Common myeloid progenitor, CD34-positive (primary cell): ENCODE measurements at regions not wholly inside any gene's neighbourhood (a gene's known extent, or its start where the extent isn't known, plus 50 kb on each side); places are given as distances from the start of the nearest gene placed in this dataset.
A peak's percentile ranks its signal among the peaks of the same experiment; 100 is the strongest.

Source experiments
- CTCF ChIA-PET: fragments of 350-600 bp; sonication (Branson Sonifier 250); formaldehyde crosslinking; loops from one replicate; lab custom pipeline; 2021; ENCODE audit warnings: antibody characterized with exemption; lab: Charles Lee
- POLR2A ChIA-PET: fragments of 350-600 bp; sonication (Branson Sonifier 250); formaldehyde crosslinking; loops from one replicate; lab custom pipeline; 2021; ENCODE audit warnings: antibody characterized with exemption; lab: Charles Lee
- DNase-seq, 3 donors: peaks; one replicate each; pipeline versions ENCODE4 v3.0.0 to v3.0.0-alpha.2; 2013
- H3K27ac ChIP-seq, 2 experiments: 1 replicate in 1 of 2; 2 replicates in 1 of 2; pipeline ENCODE4 v1.7.0; 2013; ENCODE audit warnings: inconsistent platforms in 2 of 2, low read length in 2 of 2, mild to moderate bottlenecking in 2 of 2, low read depth in 1 of 2, moderate library complexity in 1 of 2; ENCODE audit not compliant: severe bottlenecking in 2 of 2, insufficient read depth in 1 of 2, poor library complexity in 1 of 2
- H3K27me3 ChIP-seq, 5 experiments: replicated peaks in 2 of 5; 1 replicate in 3 of 5; 2 replicates in 2 of 5; pipeline versions ENCODE4 v1.6.1 to v1.7.0; 2013; ENCODE audit warnings: low read length in 4 of 5, mild to moderate bottlenecking in 2 of 5, moderate library complexity in 2 of 5, inconsistent platforms in 1 of 5; ENCODE audit not compliant: insufficient read depth in 5 of 5, control insufficient read depth in 4 of 5
- H3K36me3 ChIP-seq, 4 experiments: 1 replicate in 2 of 4; 2 replicates in 2 of 4; pipeline versions ENCODE4 v1.6.1 to v1.7.0; 2013; ENCODE audit warnings: low read length in 3 of 4, control low read depth in 1 of 4, mild to moderate bottlenecking in 1 of 4; ENCODE audit not compliant: control insufficient read depth in 4 of 4, insufficient read depth in 4 of 4
- H3K4me1 ChIP-seq, 4 experiments: 1 replicate in 3 of 4; 2 replicates in 1 of 4; pipeline versions ENCODE4 v1.6.1 to v1.7.1; 2013; ENCODE audit warnings: low read length in 3 of 4, mild to moderate bottlenecking in 3 of 4, control low read depth in 1 of 4, inconsistent platforms in 1 of 4, moderate library complexity in 1 of 4; ENCODE audit not compliant: control insufficient read depth in 4 of 4, insufficient read depth in 4 of 4; ENCODE audit errors: control extremely low read depth in 1 of 4
- H3K4me3 ChIP-seq, 7 experiments: 1 replicate in 4 of 7; 2 replicates in 3 of 7; pipeline versions ENCODE4 v1.5.1 to v1.7.0; 2013; ENCODE audit warnings: mild to moderate bottlenecking in 7 of 7, low read length in 6 of 7, moderate library complexity in 6 of 7, inconsistent platforms in 2 of 7, low read depth in 2 of 7, control low read depth in 1 of 7; ENCODE audit not compliant: insufficient read depth in 4 of 7, control insufficient read depth in 1 of 7; ENCODE audit errors: extremely low read depth in 1 of 7
- H3K9me3 ChIP-seq, 5 experiments: 1 replicate in 4 of 5; 2 replicates in 1 of 5; pipeline versions ENCODE4 v1.6.1 to v1.7.1; 2013; ENCODE audit warnings: low read length in 4 of 5, mild to moderate bottlenecking in 2 of 5, inconsistent platforms in 1 of 5, low read depth in 1 of 5, moderate library complexity in 1 of 5; ENCODE audit not compliant: control insufficient read depth in 4 of 5, insufficient read depth in 2 of 5; ENCODE audit errors: control extremely low read depth in 1 of 5
- WGBS: methylation state at CpG from one replicate; pipeline ENCODE4 v1.1.5; 2013; ENCODE audit not compliant: insufficient coverage; 5-methylcytosine and 5-hydroxymethylcytosine counted together

DNA sequence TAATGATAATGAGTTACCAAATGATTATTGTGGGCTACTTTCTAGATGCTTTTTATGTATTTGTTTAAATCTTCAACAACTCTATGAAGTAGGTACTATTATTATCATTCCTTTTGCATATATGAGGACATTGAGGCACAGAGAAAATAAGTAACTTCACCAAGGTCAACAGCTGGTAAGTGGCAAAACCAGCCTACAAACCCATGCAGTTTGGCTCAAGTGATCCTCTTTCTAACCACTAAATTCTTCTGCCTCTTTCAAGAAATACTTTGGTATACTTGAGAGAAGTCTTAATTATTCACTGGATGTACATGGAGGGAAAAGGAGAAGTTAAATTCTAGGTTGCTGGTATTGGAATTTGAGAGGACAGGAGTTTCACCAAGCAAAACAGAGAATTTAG is 495.2 kb upstream of the CADM1 start:
- H3K4me1 ChIP-seq: no peaks in the 10 kb centered on the region
- no peak for DNase-seq
- CTCF ChIA-PET: interaction anchor here (2.3 kb wide), 1 partner anchor 9 kb away, joined by 6 read pairs; no protein-coding TSS in a partner anchor
- POLR2A ChIA-PET: no interaction called here
- peaks cover 0 to 3% (median 1%) of the 10 kb centered on the region in 5 experiments for H3K9me3 ChIP-seq
- no peak overlapping the region for H3K27ac ChIP-seq
- H3K4me3 ChIP-seq: no peak overlapping the region
- peaks cover 0 to 2% (median 0%) of the 10 kb centered on the region in 5 experiments for H3K27me3 ChIP-seq
- no peaks in the 10 kb centered on the region for H3K36me3 ChIP-seq

GRCh38 chr11:115996808-115997188 is 492.6 kb upstream of the CADM1 start:
- no peak overlapping the region for H3K27ac ChIP-seq
- H3K36me3 ChIP-seq: no peaks in the 10 kb centered on the region
- H3K27me3 ChIP-seq: peaks cover 0 to 2% (median 0%) of the 10 kb centered on the region in 5 experiments
- no peak overlapping the region for H3K4me3 ChIP-seq
- WGBS: 49% methylated on average over 3 of the region's 3 CpGs
- ChIA-PET CTCF (no interaction called here), POLR2A (no interaction called here)
- peaks cover 0 to 2% (median 0%) of the 10 kb centered on the region in 5 experiments for H3K9me3 ChIP-seq
- DNase-seq: no peak
- no peaks in the 10 kb centered on the region for H3K4me1 ChIP-seq

DNA sequence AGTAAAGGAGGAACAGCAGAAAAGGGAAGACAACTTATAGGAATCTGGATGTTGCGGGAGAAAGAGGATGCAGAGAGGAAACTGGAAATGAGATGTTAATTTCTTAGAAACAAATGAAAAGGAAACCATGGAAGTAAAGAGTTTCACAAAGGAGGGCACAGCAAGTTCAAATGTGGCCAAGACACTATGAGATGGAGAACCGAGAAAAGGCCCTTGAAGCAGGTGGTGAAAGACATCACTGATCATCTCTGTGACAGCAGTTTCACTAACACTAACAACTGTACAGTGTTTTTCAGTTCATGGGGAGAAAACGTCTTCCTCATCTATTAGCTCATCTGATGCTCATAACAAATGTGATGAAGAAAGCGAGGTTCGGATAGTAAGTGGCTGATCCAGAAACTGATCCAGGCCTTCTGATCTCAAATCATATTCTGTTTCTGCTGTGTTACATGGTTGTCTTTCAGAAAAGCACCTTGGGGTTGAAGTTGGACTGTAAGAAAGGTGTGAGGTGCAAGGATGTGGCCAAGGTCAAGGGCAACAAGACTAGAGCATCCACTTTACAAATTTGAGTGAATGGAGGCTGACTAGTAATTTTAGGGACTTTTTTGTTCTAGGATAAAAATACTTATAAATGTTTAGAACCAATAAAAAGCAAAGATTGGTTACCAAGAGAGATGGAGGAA is 492.1 kb upstream of the CADM1 start:
- ChIA-PET CTCF (no interaction called here), POLR2A (no interaction called here)
- Histone ChIP-seq H3K27ac (no peak overlapping the region), H3K36me3 (no peaks in the 10 kb centered on the region), H3K27me3 (peaks cover 0 to 2% (median 0%) of the 10 kb centered on the region in 5 experiments), H3K4me1 (no peaks in the 10 kb centered on the region), H3K9me3 (peaks cover 0 to 2% (median 0%) of the 10 kb centered on the region in 5 experiments), H3K4me3 (no peak overlapping the region)
- 98% methylated on average over 5 of the region's 5 CpGs for WGBS
- no peak for DNase-seq

GRCh38 chr11:115993590-115993989 is 489.4 kb upstream of the CADM1 start:
- POLR2A ChIA-PET: no interaction called here

DNA sequence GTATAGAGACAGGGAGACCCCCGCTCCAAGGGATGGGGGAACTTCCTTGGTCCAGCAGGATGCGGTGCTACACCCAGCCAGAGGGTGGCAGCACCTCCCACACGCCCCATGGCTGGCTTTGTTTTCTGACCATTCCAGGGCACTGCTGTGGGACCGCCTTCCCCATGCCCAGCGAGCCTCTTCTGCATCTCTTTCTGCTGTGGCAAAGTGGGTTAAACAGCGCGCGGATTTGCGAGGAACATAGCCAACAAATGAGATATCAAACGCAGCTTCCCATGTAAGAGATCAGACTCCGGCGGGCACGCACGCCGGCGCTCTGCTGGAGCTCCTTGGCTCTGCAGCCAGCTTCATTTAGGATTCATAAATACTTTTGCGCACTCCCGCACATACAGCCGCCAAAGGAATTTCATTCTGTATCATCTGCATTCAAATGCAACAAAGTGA is 485.8 kb upstream of the CADM1 start:
- no peak overlapping the region for H3K27ac ChIP-seq
- peaks cover 0 to 2% (median 0%) of the 10 kb centered on the region in 5 experiments for H3K9me3 ChIP-seq
- WGBS: 15% methylated on average over 7 of the region's 19 CpGs
- peak in 2 of 3 donors; percentile 21 to 35 for DNase-seq
- H3K27me3 ChIP-seq: peaks cover 0 to 9% (median 3%) of the 10 kb centered on the region in 5 experiments
- ChIA-PET POLR2A (no interaction called here), CTCF (interaction anchor here (0.6 to 1.8 kb wide), 4 partner anchors 9 to 403 kb away, joined by 3 to 6 read pairs (median 4); no protein-coding TSS in a partner anchor)
- H3K36me3 ChIP-seq: no peaks in the 10 kb centered on the region
- H3K4me3 ChIP-seq: peak overlapping the region in 1 of 7 experiments; percentile 52
- no peaks in the 10 kb centered on the region for H3K4me1 ChIP-seq

More at GRCh38 chr11:115993590-115993989, 489.4 kb upstream of the CADM1 start:
- WGBS: 100% methylated on average over 2 of the region's 5 CpGs
- CTCF ChIA-PET: no interaction called here
- DNase-seq: no peak
- H3K27me3 ChIP-seq: peaks cover 0 to 6% (median 3%) of the 10 kb centered on the region in 5 experiments
- no peaks in the 10 kb centered on the region for H3K4me1 ChIP-seq
- H3K36me3 ChIP-seq: no peaks in the 10 kb centered on the region
- H3K4me3 ChIP-seq: no peak overlapping the region
- no peak overlapping the region for H3K27ac ChIP-seq
- peaks cover 0 to 2% (median 0%) of the 10 kb centered on the region in 5 experiments for H3K9me3 ChIP-seq

- H3K27me3 ChIP-seq: peaks cover 0 to 6% (median 3%) of the 10 kb centered on the region in 5 experiments
- CTCF ChIA-PET: no interaction called here
- H3K9me3 ChIP-seq: no peaks in the 10 kb centered on the region
- POLR2A ChIA-PET: no interaction called here
- no peaks in the 10 kb centered on the region for H3K36me3 ChIP-seq
- no peaks in the 10 kb centered on the region for H3K4me1 ChIP-seq
- DNase-seq: no peak
- no peak overlapping the region for H3K27ac ChIP-seq
- H3K4me3 ChIP-seq: no peak overlapping the region
- 95% methylated on average over 5 of the region's 6 CpGs for WGBS
These were observed 481.7 kb upstream of the CADM1 start for GRCh38 chr11:115985896-115986295.

- CTCF ChIA-PET: interaction anchor here (1.8 kb wide), 1 partner anchor 17 kb away, joined by 4 read pairs; no protein-coding TSS in a partner anchor
- POLR2A ChIA-PET: no interaction called here
- H3K36me3 ChIP-seq: no peaks in the 10 kb centered on the region
- H3K4me3 ChIP-seq: no peak overlapping the region
- H3K27ac ChIP-seq: no peak overlapping the region
- no peaks in the 10 kb centered on the region for H3K9me3 ChIP-seq
- 100% methylated on average over 2 of the region's 2 CpGs for WGBS
- H3K27me3 ChIP-seq: peaks cover 0 to 10% (median 0%) of the 10 kb centered on the region in 5 experiments
- no peaks in the 10 kb centered on the region for H3K4me1 ChIP-seq
- DNase-seq: no peak
These were observed 480.0 kb upstream of the CADM1 start for GRCh38 chr11:115984228-115984627.
